Mesenchymal stem cell (in vitro differentiated cells and primary cell): ENCODE measurements at regions not wholly inside any gene's neighbourhood (a gene's known extent, or its start where the extent isn't known, plus 50 kb on each side); places are given as distances from the start of the nearest gene placed in this dataset.

Source experiments
- DNase-seq: peaks from one replicate; pipeline ENCODE4 v3.0.0-alpha.2; 2013
- H2AFZ ChIP-seq: one replicate; pipeline ENCODE4 v1.6.1; 2013; ENCODE audit warnings: low read depth, mild to moderate bottlenecking, control low read depth, inconsistent platforms, low read length, moderate library complexity
- H2AK5ac ChIP-seq: 2 replicates; pipeline ENCODE4 v1.6.1; 2013; ENCODE audit warnings: low read length, moderate library complexity, mild to moderate bottlenecking, inconsistent platforms; ENCODE audit not compliant: severe bottlenecking
- H2BK120ac ChIP-seq: one replicate; pipeline ENCODE4 v1.6.1; 2013; ENCODE audit warnings: low read depth, mild to moderate bottlenecking, inconsistent platforms, low read length, moderate library complexity
- H2BK12ac ChIP-seq, 2 experiments: one replicate each; pipeline ENCODE4 v1.6.1; 2013; ENCODE audit warnings: inconsistent platforms in 2 of 2, low read length in 2 of 2, mild to moderate bottlenecking in 2 of 2, moderate library complexity in 2 of 2, control low read depth in 1 of 2
- H2BK15ac ChIP-seq: one replicate; pipeline ENCODE4 v1.6.1; 2013; ENCODE audit warnings: mild to moderate bottlenecking, low read depth, inconsistent platforms; ENCODE audit not compliant: poor library complexity, severe bottlenecking
- H2BK5ac ChIP-seq: 2 replicates; pipeline ENCODE4 v1.6.1; 2013; ENCODE audit warnings: low read depth, mild to moderate bottlenecking, low read length, control low read depth, inconsistent platforms; ENCODE audit not compliant: poor library complexity, severe bottlenecking
- H3K14ac ChIP-seq, 2 experiments: one replicate each; pipeline ENCODE4 v1.6.1; 2013; ENCODE audit warnings: inconsistent platforms in 2 of 2, low read length in 2 of 2, control low read depth in 1 of 2, mild to moderate bottlenecking in 1 of 2, moderate library complexity in 1 of 2
- H3K18ac ChIP-seq, 2 experiments: one replicate each; pipeline ENCODE4 v1.6.1; 2013; ENCODE audit warnings: inconsistent platforms in 2 of 2, low read length in 2 of 2, control low read depth in 1 of 2, low read depth in 1 of 2, mild to moderate bottlenecking in 1 of 2
- H3K23ac ChIP-seq, 2 experiments: one replicate each; pipeline ENCODE4 v1.6.1; 2013; ENCODE audit warnings: inconsistent platforms in 2 of 2, low read length in 2 of 2, mild to moderate bottlenecking in 2 of 2, moderate library complexity in 2 of 2, control low read depth in 1 of 2
- H3K27ac ChIP-seq: 2 replicates; pipeline ENCODE4 v1.5.1; 2013; ENCODE audit warnings: mild to moderate bottlenecking, moderate library complexity, low read length, control low read depth, inconsistent platforms; ENCODE audit not compliant: poor library complexity, severe bottlenecking
- H3K27me3 ChIP-seq, 2 experiments: 2 replicates each; pipeline versions ENCODE4 v1.6.1 to v1.7.0; 2013; ENCODE audit warnings: low read length in 2 of 2, mild to moderate bottlenecking in 2 of 2, moderate library complexity in 2 of 2, control low read depth in 1 of 2, inconsistent platforms in 1 of 2; ENCODE audit not compliant: control insufficient read depth in 1 of 2, insufficient read depth in 1 of 2
- H3K36me3 ChIP-seq, 2 experiments: 2 replicates each; pipeline versions ENCODE4 v1.6.1 to v1.7.0; 2013; ENCODE audit warnings: low read length in 2 of 2, control low read depth in 1 of 2, inconsistent platforms in 1 of 2, low read depth in 1 of 2, mild to moderate bottlenecking in 1 of 2; ENCODE audit not compliant: insufficient read depth in 2 of 2, control insufficient read depth in 1 of 2
- H3K4ac ChIP-seq, 2 experiments: one replicate each; pipeline ENCODE4 v1.6.1; 2013; ENCODE audit warnings: inconsistent platforms in 2 of 2, low read length in 2 of 2, mild to moderate bottlenecking in 2 of 2, moderate library complexity in 2 of 2, control low read depth in 1 of 2, low read depth in 1 of 2
- H3K4me1 ChIP-seq: 2 replicates; pipeline ENCODE4 v1.6.1; 2013; ENCODE audit warnings: low read depth, low read length, control low read depth; ENCODE audit not compliant: control insufficient read depth, insufficient read depth
- H3K4me2 ChIP-seq: 2 replicates; pipeline ENCODE4 v1.6.1; 2013; ENCODE audit warnings: low read length, mild to moderate bottlenecking, inconsistent platforms; ENCODE audit not compliant: poor library complexity, severe bottlenecking
- H3K4me3 ChIP-seq, 2 experiments: 2 replicates each; pipeline versions ENCODE4 v1.5.1 to v1.7.0; 2013; ENCODE audit warnings: low read length in 2 of 2, mild to moderate bottlenecking in 2 of 2, control low read depth in 1 of 2, low read depth in 1 of 2; ENCODE audit not compliant: insufficient read depth in 1 of 2
- H3K79me1 ChIP-seq: replicated peaks from 2 replicates; pipeline ENCODE4 v1.6.1; 2013; ENCODE audit warnings: mild to moderate bottlenecking, control low read depth, low read length, inconsistent platforms; ENCODE audit not compliant: poor library complexity, severe bottlenecking
- H3K9ac ChIP-seq: 2 replicates; pipeline ENCODE4 v1.7.0; 2013; ENCODE audit warnings: mild to moderate bottlenecking, low read length, moderate library complexity
- H3K9me3 ChIP-seq: 2 replicates; pipeline ENCODE4 v1.7.0; 2013; ENCODE audit warnings: mild to moderate bottlenecking, low read length; ENCODE audit not compliant: control insufficient read depth
- H4K8ac ChIP-seq: one replicate; pipeline ENCODE4 v1.6.1; 2013; ENCODE audit warnings: inconsistent platforms, mild to moderate bottlenecking, low read length, moderate library complexity
- H4K91ac ChIP-seq: one replicate; pipeline ENCODE4 v1.6.1; 2013; ENCODE audit warnings: mild to moderate bottlenecking, low read length, inconsistent platforms
- WGBS: methylation state at CpG from one replicate; pipeline ENCODE4 v1.1.7; 2013; ENCODE audit warnings: mixed read lengths; 5-methylcytosine and 5-hydroxymethylcytosine counted together

DNA sequence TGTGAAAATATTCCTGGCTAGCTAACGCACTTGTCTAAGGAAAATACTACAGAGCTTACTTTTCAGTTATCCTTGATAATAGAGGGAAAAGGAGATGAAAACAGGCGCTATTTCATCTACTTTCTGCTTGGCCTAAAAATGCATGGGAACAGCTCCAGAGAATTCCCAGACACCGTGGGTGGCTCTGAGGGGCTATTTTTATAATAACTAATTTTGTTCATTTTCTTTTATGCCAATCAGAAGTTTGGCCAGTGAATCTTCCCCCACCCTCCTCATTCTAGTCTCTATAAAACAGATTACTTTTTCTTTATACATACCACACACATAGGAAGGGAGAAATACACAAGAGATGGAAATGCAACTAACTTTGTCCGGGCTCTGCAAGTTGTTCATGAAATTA is 322.9 kb downstream of the SETD4 start:
- H3K14ac ChIP-seq = no peak overlapping the region
- H3K4me1 ChIP-seq = peaks cover 5% of the 10 kb centered on the region
- 89% methylated on average over 2 of the region's 4 CpGs for WGBS

DNA sequence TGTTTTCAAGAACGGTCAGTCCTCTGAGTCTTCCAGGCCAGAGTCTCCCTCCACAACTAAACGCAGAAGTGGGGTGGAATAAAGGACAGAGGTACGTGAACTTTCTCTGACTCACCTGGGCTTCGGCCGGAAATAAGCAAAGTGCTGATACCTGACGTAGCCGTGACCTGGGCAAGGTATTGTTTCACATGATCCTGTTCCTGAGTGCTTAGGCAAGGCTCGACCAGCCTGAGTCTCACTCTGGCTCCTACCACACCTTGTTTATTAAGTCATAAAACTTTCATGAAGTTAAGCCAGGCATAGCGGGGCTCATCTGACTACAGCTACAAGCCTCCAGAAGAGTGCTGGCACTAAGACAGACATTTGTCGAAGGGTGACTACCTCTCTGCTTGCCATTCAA is 327.5 kb downstream of the SETD4 start:
- Histone ChIP-seq H3K4me3 (no peak overlapping the region), H3K18ac (no peak overlapping the region), H2BK120ac (no peak overlapping the region), H2BK5ac (no peak overlapping the region), H3K14ac (no peak overlapping the region), H3K9me3 (no peaks in the 10 kb centered on the region), H2AFZ (no peak overlapping the region), H4K91ac (no peak overlapping the region), H3K27ac (no peak overlapping the region), H3K27me3 (no peaks in the 10 kb centered on the region), H3K36me3 (no peaks in the 10 kb centered on the region), H3K79me1 (no peaks in the 10 kb centered on the region), H3K4me1 (no peaks in the 10 kb centered on the region), H4K8ac (no peak overlapping the region), H2BK15ac (no peak overlapping the region), H3K4ac (no peak overlapping the region), H3K23ac (no peak overlapping the region), H2AK5ac (no peak overlapping the region), H3K9ac (no peak overlapping the region), H2BK12ac (no peak overlapping the region), H3K4me2 (no peak overlapping the region)
- WGBS = 96% methylated on average over 9 of the region's 10 CpGs
- no peak for DNase-seq

More for the DNA sequence above, 322.9 kb downstream of the SETD4 start:
- no peak overlapping the region for H3K27ac ChIP-seq
- H4K8ac ChIP-seq = no peak overlapping the region
- no peak overlapping the region for H3K18ac ChIP-seq
- H2BK5ac ChIP-seq = no peak overlapping the region
- H2BK15ac ChIP-seq = no peak overlapping the region
- H3K23ac ChIP-seq = no peak overlapping the region
- no peak overlapping the region for H4K91ac ChIP-seq
- DNase-seq = no peak
- no peak overlapping the region for H3K4me2 ChIP-seq
- H2AK5ac ChIP-seq = no peak overlapping the region
- H2AFZ ChIP-seq = no peak overlapping the region
- no peaks in the 10 kb centered on the region for H3K79me1 ChIP-seq
- H3K4ac ChIP-seq = no peak overlapping the region
- peak overlapping the region in 1 of 2 experiments; percentile 35 for H3K4me3 ChIP-seq
- H3K9ac ChIP-seq = peak overlapping the region; percentile 59
- H3K9me3 ChIP-seq = peaks cover 10% of the 10 kb centered on the region
- H3K27me3 ChIP-seq = no peaks in the 10 kb centered on the region
- no peak overlapping the region for H2BK12ac ChIP-seq
- no peak overlapping the region for H2BK120ac ChIP-seq
- no peaks in the 10 kb centered on the region for H3K36me3 ChIP-seq

DNA sequence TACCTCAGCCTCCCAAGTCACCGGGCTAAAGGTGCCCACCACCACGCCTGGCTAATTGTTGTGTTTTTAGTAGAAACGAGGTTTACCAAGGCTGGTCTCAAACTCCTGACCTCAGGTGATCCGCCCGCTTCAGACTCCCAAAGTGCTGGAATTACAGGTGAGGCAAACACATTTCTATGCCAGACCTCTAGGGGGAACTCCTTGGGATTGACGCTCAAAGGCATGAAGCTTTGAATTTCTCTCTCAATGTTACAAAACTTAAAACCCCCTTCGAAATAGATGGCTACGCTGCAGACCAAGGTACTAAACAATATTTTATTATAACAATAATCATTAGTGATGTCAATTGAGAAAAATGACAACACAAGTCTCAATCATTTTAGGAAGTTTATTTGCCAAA is 330.0 kb downstream of the SETD4 start:
- 95% methylated on average over 5 of the region's 8 CpGs for WGBS
- Histone ChIP-seq H2AK5ac (no peak overlapping the region), H2BK5ac (no peak overlapping the region), H3K4ac (no peak overlapping the region), H3K23ac (no peak overlapping the region), H3K14ac (no peak overlapping the region), H4K91ac (no peak overlapping the region), H2BK120ac (no peak overlapping the region), H3K9ac (no peak overlapping the region), H3K79me1 (no peaks in the 10 kb centered on the region), H3K27ac (no peak overlapping the region), H4K8ac (no peak overlapping the region), H2BK15ac (no peak overlapping the region), H2BK12ac (no peak overlapping the region), H3K36me3 (no peaks in the 10 kb centered on the region), H3K27me3 (no peaks in the 10 kb centered on the region), H3K18ac (no peak overlapping the region), H3K4me2 (no peak overlapping the region), H3K4me1 (no peaks in the 10 kb centered on the region), H2AFZ (no peak overlapping the region), H3K9me3 (no peaks in the 10 kb centered on the region), H3K4me3 (no peak overlapping the region)
- DNase-seq = no peak

GRCh38 chr21:35727830-35728229 is 332.5 kb downstream of the SETD4 start:
- Histone ChIP-seq H3K4me2 (no peak overlapping the region), H3K36me3 (no peaks in the 10 kb centered on the region), H3K9ac (no peak overlapping the region), H3K4ac (no peak overlapping the region), H2BK12ac (no peak overlapping the region), H3K27ac (no peak overlapping the region), H3K27me3 (peaks cover 0 to 4% of the 10 kb centered on the region in 2 experiments), H3K14ac (no peak overlapping the region), H3K18ac (no peak overlapping the region), H2AK5ac (no peak overlapping the region), H3K23ac (no peak overlapping the region), H3K4me3 (no peak overlapping the region), H3K4me1 (no peaks in the 10 kb centered on the region), H3K79me1 (no peaks in the 10 kb centered on the region), H3K9me3 (no peaks in the 10 kb centered on the region), H2BK5ac (no peak overlapping the region), H2BK120ac (no peak overlapping the region), H4K8ac (no peak overlapping the region), H2AFZ (no peak overlapping the region), H2BK15ac (no peak overlapping the region), H4K91ac (no peak overlapping the region)
- no peak for DNase-seq
- 90% methylated on average over 2 of the region's 2 CpGs for WGBS
